HK-2 (cell line): ENCODE measurements at regions not wholly inside any gene's neighbourhood (a gene's known extent, or its start where the extent isn't known, plus 50 kb on each side); places are given as distances from the start of the nearest gene placed in this dataset.
"Not testable (repeated sequence)": the region's sequence is repeated elsewhere in the genome, so short reads cannot be mapped to it uniquely, and the experiment has no call there.

Experiments used
- DNase-seq: peaks from one replicate; pipeline ENCODE4 v3.0.0-alpha.2; 2018; ENCODE audit not compliant: unreplicated experiment

DNA sequence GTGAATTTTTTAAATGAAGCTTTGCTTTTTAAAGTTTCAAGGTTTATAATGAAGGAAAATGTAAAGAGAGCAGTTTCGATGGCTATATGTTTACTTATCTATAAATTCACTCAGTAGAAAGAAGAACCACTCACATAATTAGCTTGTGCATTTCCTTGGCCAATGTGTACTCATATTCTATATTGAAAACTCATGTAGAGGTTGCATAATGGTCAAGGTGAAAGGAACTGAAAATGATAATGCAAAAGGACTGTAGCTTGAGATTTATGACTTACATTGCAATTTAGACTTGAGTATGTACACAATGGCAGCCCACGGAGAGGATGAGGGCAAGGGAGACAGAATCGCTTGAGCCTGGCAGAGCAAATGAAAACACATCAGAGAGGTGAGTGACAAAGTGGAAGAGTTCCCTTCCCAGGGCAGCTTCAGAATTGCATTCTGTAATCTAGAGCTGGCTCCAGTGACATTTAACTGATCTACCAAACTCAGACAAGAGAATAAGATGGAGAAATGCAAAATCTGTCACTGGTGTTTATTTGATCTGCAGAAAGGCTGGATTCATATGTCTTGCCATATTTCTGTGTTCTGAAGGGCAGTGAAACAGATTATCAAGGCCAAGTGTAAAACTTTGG, 191.8 kb downstream of the TMEM200A start:
- no peak for DNase-seq

DNA sequence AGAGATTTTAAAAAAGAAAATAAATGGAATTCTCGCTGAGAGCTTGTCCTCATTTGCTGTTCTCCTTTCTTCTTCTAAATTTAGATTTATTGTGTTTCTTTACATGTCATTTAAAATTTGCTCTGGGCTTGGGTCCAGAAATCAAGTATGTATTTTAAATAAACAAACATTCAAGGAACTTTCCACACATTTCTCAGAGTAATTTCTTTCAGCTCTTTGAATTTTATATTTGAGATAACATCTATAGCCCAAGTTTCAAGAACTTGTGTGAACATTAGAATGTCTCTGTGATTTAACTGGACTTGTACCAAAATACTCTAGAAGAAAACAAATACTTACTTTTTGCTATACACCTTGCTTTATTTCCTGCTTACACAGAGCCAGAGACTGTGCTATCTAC, 192.3 kb downstream of the TMEM200A start:
- DNase-seq = no peak

DNA sequence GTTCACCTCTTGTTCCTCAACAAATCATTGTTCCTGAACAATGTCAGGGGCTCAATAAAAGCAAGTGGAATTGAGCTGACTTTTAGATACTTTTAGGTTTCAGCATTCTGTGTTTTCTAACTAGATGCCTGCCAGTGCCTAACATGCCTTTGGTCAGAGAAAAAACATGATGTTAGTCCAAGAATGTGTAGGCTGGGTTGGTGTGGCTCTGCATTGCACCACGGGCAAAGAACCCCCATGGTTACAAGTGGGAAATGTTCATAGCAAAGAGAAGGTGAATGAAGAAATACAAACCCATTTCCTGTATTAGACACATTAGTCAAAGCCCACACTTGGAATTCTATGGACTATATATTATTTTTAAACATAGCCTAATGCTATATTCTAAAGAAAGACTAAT, 193.3 kb downstream of the TMEM200A start:
- no peak for DNase-seq

DNA sequence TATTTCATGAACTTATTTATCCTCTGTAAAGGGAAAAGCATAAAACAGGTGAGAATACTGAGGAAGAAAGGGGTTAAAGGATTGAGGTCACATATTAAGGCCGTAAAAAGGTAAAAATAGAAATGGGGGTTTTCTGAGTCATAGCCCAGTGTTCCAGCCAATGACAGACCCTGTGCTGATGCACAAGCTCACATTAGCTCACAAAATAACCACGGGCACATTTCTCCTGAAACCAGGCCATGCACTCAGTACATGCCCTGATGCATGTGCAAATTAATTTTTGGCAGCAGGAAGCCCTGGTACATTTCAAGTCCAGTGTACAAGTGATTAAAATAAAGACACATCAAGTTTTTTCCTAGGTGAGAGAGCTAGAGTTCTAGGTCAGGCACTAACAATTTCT, 194.4 kb downstream of the TMEM200A start:
- DNase-seq = no peak

DNA sequence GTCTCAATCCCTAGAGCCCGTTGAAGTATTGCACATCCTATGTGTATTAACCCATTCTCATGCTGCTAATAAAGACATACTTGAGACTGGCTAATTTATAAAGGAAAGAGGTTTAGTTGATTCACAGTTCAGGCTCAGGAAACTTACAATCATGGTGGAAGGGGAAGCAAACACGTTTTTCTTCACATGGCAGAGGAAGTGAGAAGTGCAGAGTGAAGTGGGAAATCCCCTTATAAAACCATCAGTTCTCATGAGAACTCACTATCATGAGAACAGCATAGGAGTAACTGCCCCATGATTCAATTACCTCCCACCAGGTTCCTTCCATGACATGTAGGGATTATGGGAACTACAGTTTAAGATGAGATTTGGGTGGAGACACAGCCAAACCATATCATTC, 195.3 kb downstream of the TMEM200A start:
- DNase-seq = not testable (repeated sequence)

DNA sequence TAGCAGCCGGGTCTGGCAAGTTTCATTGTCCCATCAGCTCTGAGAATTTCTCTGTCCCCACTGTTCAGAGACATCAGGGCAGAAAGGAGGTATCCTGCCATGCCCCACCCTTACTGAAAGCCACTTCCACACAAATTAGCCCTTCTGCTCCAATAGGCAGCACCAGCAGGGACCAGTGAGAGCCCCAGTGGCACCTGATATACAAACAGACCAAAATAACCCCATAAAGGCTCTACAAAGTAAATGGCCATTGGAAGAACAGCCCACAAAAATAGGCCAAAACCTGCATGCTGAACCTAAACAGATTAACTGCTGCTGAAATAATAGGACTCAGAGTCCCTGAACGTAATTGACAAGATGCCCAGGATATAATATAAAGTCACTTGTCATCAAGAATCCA, 199.9 kb downstream of the TMEM200A start:
- DNase-seq = no peak

DNA sequence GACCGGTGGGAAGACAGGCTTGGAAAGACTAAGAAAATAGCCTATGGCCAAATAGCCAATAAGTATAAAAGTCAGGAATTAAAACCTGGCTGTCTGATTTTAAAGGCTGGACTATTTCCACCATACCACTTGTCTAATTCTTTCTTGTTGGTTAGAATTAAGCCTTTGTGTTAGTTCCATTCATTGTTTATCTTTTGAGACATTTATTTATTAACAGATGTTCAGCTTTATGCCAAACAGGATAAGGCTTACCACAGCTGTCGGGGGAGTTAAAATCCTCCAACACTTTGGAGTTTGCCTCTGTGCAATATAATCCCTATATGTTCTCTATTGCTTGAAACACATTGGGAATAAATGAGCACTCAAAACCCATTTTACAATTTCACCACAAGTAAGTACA, 208.3 kb downstream of the TMEM200A start:
- no peak for DNase-seq

DNA sequence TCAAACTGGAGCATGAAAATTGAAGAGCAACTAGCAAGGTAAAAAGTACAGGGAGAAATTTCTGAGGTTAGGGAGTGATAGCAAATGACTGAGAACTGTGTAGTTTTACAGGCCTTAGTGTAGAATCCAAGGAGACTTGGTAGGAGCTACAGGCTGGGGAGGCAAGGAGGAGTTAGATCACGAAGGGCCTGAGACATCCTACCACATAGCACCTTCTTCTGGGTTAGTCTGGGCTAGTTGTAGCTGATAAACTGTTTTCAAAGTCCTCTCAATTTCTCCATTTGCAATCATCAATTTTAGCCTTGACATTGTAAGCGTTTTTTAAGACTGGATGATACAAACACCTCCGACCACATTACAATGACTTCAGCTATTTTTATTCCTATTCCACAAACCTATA, 209.7 kb downstream of the TMEM200A start:
- no peak for DNase-seq

DNA sequence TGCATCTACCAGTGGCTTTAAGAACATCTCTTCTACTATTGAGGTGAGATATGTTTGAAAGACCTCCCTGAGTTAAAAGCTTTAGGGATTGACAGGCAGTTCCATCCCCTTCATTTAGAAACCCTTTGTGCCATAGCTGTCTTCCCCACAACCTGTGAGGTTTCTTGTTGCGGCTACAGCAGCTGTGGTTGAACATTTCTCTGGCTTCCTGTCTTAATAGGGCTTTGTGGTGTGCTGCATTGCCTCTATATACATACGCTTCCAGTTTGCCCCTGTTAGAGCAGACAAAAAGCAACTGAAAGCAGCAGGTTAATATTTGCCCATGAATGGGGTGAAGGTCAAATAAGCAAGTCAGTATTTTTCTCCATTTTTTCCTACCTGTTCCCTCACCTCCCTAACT, 210.2 kb downstream of the TMEM200A start:
- DNase-seq = no peak

DNA sequence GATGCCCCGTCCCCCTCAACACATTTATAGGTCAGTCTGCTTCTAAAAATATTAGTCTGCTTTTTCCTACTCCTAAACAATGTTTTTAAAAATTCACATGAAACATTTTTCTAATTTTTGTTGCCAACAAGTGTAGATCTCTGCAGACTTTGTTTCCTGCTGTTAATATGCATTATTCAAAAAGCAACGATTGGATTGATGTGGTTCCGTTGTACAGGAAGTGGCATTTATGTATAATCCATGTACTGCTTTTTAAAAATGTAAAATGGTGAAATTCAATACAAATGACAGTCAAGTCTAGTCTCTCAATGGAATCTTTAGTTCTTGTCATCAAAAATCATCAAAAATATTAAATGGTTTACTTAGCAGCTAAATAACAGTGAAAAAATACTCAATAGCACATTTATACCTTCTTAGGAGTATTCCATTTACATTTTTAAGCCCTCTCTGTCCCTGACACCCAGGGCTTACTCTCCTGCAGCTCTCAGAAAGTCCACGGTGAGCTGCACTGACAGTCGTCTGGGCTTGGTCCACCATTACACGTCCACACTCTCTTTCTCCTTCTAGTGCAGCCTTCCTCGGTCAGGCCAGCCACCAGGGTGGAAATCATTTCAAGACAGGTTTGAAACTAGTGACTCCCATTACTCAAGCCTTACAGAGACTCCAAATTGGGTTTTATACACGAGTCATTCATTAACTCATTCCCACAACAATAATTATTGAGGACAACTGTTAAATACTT, 211.5 kb downstream of the TMEM200A start:
- DNase-seq = no peak

DNA sequence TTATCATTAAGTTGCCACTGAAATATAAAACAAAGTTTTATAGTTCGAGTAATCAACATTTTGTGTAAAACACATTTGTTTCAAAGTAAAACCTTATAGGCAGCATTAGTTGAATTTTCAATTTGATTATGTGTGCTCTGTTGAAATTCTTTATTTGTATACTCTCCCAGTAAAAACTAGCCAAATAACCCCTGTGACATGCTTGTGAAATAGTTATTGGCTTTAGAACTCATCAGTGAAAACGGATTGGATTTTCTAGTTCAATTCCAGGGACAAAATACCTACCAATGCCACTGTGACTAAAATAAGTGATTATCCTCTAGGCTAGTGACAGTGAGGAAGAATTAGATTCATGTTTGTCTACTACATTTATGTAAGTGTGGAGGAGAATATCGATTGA, 212.9 kb downstream of the TMEM200A start:
- DNase-seq = no peak

DNA sequence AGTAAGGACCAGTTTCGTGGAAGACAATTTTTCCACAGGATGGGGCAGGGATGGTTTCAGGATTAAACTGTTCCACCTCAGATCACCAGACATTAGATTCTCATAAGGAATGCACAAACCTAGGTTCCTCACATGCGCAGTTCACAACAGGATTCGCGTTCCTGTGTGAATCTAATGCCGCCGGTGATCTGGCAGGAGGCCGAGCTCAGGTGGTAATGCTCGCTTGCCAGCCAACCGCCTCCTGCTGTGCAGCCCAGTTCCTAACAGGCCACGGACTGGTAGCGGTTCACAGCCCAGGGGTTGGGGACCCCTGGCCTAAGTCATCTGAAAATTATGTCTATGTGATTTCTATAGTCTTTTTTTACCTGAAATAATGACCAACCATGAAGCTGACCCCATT, 217.5 kb downstream of the TMEM200A start:
- no peak for DNase-seq

DNA sequence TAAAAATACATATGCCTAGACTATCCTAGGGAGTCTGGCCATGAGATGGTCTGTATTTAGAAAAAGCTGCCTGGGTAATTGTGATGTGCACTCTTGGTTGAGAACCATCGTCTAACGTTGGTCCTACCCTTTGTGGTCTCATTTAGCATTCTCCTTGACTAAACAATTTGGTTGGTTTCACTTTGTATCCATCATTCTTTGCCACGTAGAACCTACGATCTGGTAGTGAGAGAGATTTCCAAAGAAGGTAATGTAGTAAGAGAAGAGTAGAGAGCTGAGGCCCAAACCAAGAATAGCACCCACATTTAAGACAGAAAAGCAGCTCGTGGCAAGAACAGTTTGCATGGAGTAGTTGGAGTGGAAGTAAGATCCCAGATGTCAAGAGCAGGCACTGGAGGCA, 219.8 kb downstream of the TMEM200A start:
- no peak for DNase-seq

DNA sequence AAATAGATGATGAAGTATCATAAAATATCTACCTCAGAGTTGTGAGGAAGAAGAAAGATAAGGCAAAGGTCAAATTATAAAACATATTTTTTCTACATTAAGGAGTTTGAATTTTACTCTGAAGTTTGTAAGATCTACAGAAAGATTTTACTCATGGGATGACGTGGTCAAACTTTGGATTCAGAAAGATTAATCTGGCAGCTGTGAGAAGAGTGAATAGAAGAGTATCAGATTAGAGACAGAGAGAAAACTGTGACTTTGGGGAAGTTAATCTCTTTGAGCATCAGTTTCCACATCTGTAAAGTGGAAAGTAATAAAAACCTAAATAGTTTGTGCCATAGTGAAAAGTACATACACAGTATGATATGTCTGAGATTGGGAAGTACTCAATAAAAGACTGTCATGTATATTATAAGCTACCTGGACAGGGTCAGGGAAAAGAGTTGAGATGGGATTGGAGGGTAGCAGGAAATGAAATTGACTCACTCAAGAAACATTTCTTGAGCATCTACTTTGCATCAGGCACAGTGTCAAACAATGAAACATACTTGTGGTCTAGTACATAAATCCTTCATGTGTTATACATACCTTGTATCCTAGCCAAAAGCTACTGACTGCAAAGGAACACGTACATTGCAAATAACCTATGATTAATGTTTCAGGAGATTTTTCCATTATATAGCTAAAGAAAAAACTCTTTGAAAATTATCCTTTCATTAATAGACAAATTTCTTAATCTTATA, 222.1 kb downstream of the TMEM200A start:
- no peak for DNase-seq

DNA sequence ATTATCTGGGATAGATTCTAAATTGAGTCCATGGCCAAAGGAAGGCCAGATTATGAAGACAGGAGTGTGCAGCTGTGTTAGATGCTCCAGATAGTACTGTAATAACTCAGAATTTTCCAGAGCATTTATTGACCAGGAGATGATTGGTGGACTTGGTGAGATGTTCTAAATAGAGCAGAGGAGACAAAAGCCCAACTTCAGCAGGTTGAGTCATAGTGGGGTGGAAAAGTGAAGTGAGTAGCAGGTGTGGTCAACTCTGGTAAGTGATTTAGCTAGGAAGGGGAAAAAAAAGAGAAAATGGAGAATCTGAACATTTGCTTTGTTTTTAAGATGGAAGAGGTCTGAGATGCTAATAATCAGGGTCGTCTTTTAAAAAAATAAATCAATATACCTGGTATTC, 227.4 kb downstream of the TMEM200A start:
- DNase-seq = no peak

DNA sequence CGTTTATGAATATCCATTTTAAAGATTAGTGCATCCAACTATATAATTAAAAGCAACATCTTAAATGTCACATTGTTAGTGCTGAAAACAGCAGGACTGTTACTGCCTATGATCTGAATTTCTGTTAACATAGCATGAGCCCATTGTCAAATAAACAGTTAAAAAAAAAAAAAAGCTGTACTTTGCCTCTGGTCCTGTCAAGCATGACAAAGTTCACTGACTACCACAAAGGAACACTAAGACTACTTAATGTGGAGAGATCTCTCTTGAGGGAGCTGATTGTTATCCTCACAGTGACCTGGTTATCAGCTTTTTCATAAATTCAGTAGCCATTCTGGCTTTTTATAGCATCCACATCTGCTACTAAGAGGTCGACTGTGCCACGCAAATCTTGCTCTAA, 228.1 kb downstream of the TMEM200A start:
- no peak for DNase-seq

DNA sequence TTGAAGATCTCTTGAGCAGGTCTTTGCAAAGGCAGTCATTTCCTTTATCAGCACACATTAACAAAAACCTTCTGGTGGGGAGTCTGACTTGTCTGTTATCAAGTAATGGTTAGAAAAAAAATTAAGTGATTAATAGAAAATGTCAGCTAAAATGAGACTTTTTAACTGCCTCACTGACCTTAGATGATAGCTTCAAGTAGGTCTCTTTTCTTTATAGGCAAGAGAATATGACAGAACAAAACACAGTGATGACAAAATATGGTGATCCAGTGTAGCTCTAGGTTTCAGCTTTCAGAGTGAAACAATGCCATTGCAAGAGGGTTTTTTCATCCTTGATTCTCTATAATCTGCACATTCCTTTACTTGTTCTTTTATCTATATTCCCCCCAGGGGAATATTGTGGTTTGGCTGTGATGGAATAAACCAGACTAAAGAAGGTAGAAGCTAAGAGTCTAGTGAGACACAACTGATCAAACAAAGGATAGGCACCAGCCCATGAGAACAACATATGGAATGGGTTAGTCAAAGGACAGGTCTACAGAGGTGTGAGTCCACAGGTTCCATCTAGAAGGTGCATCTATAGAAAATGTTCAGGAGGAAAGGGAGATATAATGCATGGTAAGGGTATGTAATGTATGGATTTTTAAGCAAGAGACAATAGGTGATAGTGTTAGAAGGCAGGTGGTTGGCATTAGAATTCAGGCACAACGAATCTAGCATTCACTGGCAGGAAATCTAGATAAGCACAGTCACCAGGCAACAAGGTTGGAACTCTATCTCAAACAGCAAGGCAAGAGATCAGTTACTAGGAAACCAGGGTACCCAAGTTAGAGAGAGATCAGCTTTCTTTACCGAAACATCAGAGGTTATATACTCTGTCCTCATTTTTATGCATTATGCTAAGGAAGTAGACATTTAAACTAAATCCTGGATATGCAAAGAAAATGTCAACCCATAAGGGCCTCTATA, 228.9 kb upstream of the SMLR1 start:
- DNase-seq = no peak

DNA sequence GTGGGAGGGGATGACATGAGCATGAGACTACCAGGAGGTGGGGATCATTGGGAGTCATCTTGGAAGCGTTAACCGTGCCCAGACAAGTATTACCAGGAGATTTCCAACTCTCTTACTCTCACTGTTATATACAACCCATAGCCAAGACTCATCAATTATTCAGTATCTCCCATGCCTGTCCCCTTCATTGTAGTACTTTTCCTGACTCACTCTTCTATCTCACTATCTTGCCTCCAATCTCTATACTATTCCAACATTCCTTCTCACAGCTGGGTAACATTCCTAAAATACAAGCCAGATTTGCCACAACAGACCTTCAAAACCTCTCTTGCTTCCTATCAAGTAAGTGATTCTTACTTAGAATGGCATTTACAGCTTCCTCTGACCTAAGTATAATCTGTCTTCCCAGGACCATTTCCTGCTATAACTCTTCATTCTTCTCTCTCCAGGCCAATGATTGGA, 226.3 kb upstream of the SMLR1 start:
- DNase-seq = no peak

DNA sequence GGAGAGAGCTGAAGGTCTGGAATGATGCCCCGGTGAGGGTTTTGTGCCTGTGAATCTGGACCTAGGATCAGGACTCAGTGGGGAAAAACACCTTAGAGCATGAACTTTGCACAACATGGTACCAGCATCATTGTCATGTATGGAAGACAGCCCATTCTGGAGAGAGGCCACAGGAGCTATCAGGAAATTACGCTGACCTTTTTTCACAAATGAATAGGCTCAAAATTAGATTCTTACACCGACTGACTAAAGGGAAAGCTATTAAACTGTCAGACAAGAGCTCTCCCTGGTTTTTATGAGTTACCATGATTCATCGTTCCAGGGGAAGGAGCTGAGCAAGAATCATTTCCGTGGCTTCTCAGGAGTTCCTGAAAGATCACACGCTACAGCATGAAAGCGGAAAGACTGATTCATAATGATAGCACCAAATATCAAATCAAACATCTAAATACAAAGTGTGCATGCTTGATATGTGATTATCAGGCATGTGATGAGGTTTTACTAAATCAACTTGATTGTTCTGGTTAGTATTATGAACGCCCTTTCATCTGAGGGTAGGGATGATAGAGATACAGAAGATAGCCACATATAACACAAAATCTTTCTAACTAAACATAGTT, 224.9 kb upstream of the SMLR1 start:
- peak; percentile 21 for DNase-seq

DNA sequence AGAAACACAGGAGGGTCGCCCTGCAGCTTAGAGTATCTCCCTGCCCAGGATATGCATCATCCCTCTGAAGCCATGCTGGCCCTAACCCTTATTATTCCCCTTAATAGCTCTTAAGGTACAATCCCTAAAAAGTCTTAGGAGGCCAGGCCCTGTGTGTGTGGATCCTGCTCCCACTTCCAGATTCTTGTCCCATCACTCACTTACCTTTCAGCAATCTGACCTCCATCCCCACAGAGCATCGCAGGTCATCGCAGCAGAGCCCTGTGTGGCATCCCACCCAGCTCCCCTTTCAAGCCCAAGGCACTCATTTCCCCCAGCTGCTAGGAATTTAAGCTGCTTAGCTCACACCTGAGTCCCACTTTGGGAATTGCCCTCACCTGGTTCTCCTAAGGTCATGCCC, 223.8 kb upstream of the SMLR1 start:
- DNase-seq = no peak

DNA sequence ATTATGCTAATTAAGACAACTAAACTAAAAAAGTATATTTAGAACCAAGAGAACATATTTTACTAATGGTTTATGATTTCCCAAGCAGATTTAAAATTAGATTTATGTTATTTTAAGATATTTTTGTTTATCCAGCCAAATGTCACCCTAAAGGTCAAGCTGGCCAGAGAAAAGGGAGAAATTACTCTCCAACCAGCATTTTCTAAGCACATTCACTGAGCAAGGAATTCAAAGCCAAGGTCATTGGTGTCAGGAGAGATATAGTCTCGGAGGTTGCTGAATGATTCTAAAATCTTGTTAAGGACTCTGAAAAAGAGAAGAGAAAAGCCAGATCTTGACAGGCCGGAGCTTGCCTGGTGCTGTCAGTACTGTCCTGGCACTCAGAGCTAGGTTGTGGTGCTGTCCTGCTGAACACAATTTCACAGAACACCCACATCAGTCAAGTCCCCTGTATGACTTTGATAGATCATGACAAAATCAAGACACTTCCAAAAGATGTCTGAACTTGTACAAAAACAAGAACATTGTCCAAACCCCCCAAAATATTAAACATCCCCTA, 222.3 kb upstream of the SMLR1 start:
- DNase-seq = no peak
